SHP77 (cell line): ENCODE measurements at regions not wholly inside any gene's neighbourhood (a gene's known extent, or its start where the extent isn't known, plus 50 kb on each side); places are given as distances from the start of the nearest gene placed in this dataset.

Experiments
- DNase-seq, 2 experiments: peaks; one replicate each; lab custom pipeline; 2025; lab: John Stamatoyannopoulos, UW

- no peak for DNase-seq
Measured at GRCh38 chr16:26295625-26296304, 604.0 kb downstream of the HS3ST4 start.

GRCh38 chr16:26301516-26301915 is 609.8 kb downstream of the HS3ST4 start:
- no peak for DNase-seq

GRCh38 chr16:26316683-26317464 is 625.1 kb downstream of the HS3ST4 start:
- DNase-seq: no peak

- peak; percentile 78 to 81 for DNase-seq
Measured at GRCh38 chr16:26317885-26318284, 626.1 kb downstream of the HS3ST4 start.

GRCh38 chr16:26330654-26331053 is 638.9 kb downstream of the HS3ST4 start:
- DNase-seq: no peak

GRCh38 chr16:26334218-26335111 is 642.7 kb downstream of the HS3ST4 start:
- no peak for DNase-seq

GRCh38 chr16:26335236-26335853 is 643.6 kb downstream of the HS3ST4 start:
- DNase-seq: no peak

- no peak for DNase-seq
Measured at GRCh38 chr16:26342621-26343020, 650.9 kb downstream of the HS3ST4 start.

- no peak for DNase-seq
Measured at GRCh38 chr16:26344240-26344776, 652.5 kb downstream of the HS3ST4 start.

- no peak for DNase-seq
Measured at GRCh38 chr16:26344976-26345375, 653.2 kb downstream of the HS3ST4 start.

GRCh38 chr16:26345966-26346365 is 654.2 kb downstream of the HS3ST4 start:
- DNase-seq: no peak

GRCh38 chr16:26348095-26348494 is 656.3 kb downstream of the HS3ST4 start:
- no peak for DNase-seq

- DNase-seq: no peak
Measured at GRCh38 chr16:26360867-26361266, 669.1 kb downstream of the HS3ST4 start.

- no peak for DNase-seq
Measured at GRCh38 chr16:26363581-26363980, 671.8 kb downstream of the HS3ST4 start.

GRCh38 chr16:26365161-26365940 is 673.6 kb downstream of the HS3ST4 start:
- peak; percentile 82 to 86 for DNase-seq

- DNase-seq: no peak
Measured at GRCh38 chr16:26371349-26371869, 679.6 kb downstream of the HS3ST4 start.

GRCh38 chr16:26374279-26374925 is 682.6 kb downstream of the HS3ST4 start:
- DNase-seq: no peak

- DNase-seq: no peak
Measured at GRCh38 chr16:26382586-26382985, 684.1 kb upstream of the C16orf82 start.

- peak; percentile 58 to 74 for DNase-seq
Measured at GRCh38 chr16:26386096-26386495, 680.6 kb upstream of the C16orf82 start.

- DNase-seq: peak; percentile 11 to 37
Measured at GRCh38 chr16:26391833-26392232, 674.9 kb upstream of the C16orf82 start.
